GM21526 (cell line): ENCODE measurements at regions not wholly inside any gene's neighbourhood (a gene's known extent, or its start where the extent isn't known, plus 50 kb on each side); places are given as distances from the start of the nearest gene placed in this dataset.

Experiments used
- ATAC-seq: cut with Tn5 transposase; IDR thresholded peaks from one replicate; pipeline ENCODE4 v1.9.1; 2021; ENCODE audit warnings: moderate library complexity; ENCODE audit not compliant: unreplicated experiment, low FRiP score

DNA sequence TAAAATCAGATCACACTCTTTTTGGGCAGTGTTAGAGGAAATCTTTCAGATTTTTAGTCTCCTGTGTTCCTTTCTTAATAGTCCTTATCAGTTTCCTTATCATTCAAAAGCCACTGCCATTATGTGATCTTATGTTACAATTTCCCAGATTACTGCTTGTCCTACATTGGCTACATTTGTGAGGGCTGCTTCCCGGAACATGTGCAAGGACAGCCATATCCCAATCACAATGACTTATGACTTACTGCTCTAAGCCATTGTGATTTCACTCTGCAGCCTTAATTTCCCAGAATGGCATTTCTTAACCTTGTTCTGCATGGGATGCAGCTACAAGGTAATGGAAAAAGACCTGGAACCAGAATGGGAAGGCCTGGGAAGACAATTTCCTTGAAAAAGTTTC is 125.1 kb upstream of the PPP2R3A start:
- no peak for ATAC-seq

DNA sequence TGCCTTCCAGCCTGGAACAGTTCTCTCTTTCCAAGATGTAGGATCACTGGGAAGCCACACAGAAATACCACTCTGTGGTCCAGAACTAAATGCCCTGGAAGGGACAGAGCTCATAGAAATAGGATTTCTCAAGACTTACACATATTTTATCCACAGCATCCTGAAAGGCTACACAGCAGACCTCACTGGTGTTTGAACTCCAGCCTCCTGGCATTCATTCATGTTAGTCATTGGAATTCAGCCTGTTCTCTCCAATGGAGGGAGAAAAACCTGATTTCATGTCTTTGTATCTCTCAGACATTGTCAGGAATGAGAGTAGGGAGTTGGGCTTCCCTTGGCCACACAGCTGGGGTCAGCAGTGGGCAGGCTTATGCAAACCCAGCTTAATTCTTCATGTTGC is 121.1 kb upstream of the PPP2R3A start:
- no peak for ATAC-seq

DNA sequence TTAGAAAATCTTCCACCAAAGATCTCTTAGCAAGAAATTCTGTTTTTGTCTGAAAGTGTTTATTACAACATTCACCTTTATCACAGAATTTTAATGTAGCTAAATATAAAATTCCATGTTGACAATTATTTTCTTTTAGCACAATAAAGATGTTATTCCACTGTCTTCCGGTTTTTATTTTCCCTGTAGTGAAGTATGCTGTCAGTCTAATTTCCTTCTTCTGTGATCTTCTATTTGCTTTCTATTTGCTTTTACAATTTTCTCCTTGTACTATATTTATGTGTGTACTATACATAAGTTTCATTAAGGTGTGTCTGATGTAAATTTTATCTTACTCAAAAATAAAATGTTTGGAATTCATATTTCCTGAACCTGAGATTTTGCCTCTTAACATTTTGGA is 117.5 kb upstream of the PPP2R3A start:
- no peak for ATAC-seq

DNA sequence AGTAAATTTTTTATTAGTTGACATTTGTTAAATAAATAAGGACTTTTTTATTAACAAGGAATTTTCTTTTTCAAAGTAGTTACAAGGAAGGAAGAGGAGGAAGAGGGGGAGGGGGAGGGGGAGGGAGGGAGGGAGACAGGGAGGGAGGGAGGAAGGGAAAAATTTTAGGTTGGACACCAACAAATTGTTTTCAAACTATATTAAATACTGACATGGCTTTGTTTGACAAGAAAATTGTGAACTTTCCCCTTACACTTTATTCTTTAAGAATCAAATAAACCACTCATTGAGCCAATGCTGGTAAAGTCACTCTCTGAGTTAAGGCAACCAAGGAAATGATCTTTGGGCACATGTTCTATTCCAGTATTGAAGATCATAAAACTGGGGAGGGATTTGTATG is 115.7 kb upstream of the PPP2R3A start:
- ATAC-seq, result no peak

DNA sequence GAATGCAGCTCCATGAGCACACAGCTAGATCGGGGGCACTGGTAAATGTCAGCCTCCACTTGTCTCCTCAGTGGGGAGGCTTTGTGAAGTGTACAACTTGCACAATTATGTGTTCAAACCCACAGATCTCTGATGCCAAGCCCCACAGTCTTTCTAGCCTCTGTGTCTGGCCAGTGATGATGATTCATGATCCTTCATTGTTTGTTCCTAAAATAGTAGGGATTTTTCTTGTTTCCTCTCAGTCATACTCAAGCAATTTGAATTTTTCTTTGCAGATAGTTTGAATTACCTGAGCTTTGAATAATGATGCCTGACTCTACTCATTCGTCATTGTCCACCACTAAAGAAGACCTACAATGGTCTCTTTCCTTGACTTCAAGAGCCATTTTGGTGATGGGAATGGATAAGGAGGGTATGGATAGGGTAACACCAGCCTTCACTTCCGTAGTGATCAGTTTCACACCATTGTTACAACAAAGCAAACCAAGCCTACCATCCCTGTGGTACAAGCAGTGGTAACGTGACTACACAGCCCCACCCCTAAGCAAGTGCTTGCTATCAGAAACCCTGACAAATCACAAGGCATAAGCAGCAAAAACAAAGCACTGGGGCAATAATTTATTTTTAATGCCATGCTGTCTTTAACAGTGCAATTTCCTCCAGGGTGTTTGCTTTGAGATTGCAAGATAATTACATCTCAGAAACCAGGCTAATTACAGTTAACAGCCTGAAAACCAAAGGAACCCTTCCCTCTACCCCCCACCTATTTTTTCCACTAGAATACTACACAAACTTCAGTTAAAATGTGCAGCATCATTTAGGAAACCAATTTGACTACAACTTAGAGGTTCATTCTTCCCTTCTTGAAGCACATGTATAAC is 114.1 kb upstream of the PPP2R3A start:
- ATAC-seq, result no peak

- no peak for ATAC-seq
Observed at GRCh38 chr3:135853981-135854380, 111.5 kb upstream of the PPP2R3A start.

- no peak for ATAC-seq
Observed at GRCh38 chr3:135860761-135861160, 104.8 kb upstream of the PPP2R3A start.

GRCh38 chr3:135862361-135862760 is 103.2 kb upstream of the PPP2R3A start:
- no peak for ATAC-seq

DNA sequence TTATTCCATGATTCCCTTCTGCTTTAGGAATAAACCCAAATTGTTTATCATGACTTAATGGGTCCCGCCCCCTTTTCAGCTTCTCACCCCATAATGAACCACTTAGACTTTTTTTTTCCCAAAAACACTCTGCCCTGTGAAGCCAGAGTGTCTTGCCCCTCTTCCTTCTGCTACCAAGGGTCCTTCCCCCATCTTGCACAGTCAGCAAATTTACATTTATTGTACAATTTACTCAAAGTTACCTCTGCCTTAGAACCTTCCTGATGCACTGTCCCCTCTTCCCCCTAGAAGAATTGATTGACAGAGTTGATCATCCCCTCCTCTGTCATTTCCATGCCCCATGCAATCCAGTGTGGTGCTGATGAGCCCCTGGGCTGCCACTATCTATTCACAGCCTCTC is 101.5 kb upstream of the PPP2R3A start:
- ATAC-seq, result no peak

DNA sequence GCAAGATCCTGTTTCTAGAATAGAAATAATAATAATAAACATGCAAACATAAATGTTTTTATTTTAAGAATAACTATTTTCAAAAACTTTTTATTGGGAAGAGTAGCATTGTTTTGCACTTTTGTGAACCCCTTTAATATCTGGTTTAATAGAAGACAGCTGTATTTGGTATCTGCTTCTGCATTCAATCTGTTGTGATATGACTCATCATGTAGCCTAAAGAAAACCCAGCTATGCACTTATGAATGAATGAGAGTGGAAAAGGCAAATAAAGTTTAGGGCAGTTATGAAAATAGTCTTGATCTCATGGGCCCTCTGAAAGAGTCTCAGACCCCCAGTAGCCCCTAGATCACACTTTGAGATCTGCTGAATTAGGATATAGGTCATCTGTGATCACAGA is 100.4 kb upstream of the PPP2R3A start:
- ATAC-seq, result no peak

- no peak for ATAC-seq
Observed at GRCh38 chr3:135865553-135865952, 100.0 kb upstream of the PPP2R3A start.

GRCh38 chr3:135867911-135868310 is 97.6 kb upstream of the PPP2R3A start:
- ATAC-seq, result no peak

DNA sequence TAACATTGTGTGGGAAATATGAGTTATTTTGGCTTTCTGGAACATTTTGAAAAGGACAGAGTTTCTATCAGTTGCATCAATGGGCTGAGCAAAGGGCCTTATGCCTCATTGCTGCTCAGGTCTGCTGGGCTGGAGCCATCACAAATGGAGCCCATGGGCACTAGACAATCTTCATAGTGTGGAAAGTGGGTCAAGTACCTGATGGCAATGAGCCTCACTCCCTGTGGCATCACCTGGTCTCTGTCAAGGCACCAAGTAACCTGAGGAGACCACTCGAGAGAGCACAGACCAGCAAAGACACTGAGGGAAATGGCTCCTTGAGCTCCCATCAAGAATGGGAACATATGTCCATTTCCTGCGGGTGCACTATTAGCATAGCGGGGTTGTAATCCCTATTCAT is 96.7 kb upstream of the PPP2R3A start:
- ATAC-seq, result no peak

DNA sequence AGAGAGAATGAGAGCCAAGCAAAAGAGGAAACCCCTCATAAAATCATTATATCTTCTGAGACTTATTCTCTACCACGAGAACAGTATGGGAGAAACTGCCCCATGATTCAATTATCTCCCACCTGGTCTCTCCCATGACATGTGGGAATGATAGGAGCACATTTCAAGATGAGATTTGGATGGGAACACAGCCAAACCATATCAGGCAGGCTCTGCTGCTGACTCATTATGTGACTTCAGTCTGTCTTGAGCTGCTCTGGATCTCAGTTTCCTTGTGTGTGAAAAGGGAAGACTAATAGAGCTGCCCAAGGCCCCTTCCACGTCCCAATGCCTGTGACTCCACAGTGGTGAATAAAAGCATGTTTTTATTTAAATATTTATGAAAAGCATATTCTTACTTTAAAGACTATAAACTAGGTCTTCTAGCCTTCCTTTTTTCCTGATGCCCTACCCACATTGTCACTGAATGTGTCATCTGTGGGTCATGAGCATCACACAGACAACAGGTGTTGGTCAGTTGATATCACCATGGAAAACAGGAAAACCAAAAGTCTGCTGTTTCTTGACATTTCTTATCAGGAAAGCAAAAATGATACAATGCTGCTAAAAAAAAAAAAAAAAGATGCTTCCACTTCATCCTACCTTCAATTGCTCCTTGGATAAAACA is 96.0 kb upstream of the PPP2R3A start:
- ATAC-seq, result no peak

- no peak for ATAC-seq
Observed at GRCh38 chr3:135871311-135871710, 94.2 kb upstream of the PPP2R3A start.

DNA sequence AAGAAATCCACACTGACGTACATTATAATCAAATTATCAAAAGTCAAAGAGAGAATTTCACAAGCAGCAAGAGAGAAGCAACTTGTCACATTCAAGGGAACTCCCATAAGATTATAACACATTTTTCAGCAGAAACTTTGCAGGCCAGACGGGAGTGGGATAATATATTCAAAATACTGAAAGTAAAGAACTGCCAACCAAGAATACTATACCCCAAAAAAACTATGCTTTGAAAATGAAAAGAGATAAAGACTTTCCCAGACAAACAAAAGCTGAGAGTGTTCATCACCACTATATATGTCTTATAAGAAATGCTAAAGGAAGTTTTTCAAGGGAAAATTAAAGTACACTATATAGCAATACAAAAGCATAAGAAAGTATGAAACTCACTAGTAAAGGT is 91.5 kb upstream of the PPP2R3A start:
- no peak for ATAC-seq

GRCh38 chr3:135878501-135878900 is 87.0 kb upstream of the PPP2R3A start:
- ATAC-seq, result no peak

DNA sequence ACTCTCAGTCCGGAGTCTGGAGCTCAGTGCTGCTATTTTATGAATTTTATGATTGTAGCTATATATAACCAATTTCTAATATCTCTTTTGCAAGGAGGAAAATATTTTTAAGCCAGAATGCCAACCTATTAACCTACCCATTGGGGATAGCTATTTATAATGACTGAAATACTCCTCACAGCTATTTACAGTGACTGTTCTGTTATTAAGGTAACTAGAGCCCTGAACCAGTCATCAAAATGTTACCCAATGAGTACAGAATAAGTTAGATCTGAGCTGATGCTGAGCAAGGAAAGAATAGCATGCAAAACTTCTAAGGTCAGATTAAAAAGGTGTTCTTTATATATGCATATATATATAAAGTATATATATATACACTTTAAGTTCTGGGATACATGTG is 79.6 kb upstream of the PPP2R3A start:
- ATAC-seq, result no peak

DNA sequence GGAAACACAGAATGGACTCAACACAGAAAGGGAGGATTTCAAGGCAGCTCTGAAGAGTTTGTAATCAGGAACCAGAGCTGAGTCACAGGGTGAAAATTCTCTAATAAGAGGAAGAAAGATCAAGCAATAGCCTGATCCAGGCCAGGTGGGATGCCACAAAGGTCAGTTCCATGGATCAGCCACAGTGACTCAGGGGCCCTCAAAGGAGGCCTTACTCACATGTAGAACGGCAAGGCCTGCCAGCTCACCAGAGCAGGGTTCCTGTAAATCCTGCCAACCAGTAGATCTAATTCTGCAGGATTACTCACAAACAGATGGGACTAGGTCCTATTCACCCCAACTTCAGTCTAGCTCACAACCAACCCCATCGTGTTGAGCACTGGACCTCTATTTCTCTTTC is 78.3 kb upstream of the PPP2R3A start:
- no peak for ATAC-seq

DNA sequence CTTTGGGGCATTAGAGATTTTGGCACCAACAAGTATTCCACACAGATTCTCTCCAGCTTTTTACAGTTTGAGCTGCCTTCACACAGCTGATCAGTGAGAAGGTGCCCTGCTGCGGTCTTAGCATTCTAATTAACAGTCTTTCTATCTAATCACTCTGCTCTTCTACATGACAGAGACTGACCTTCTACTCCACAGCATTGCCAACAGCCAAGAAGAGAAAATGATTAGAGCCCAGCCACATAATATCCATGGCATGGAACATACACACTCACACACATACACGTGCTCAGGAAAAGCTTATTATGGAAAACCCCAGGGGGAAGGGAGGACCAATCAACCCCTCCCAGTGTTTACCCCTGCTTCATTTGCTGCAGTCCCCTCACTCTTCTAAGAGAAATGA is 76.1 kb upstream of the PPP2R3A start:
- no peak for ATAC-seq

- no peak for ATAC-seq
Observed at GRCh38 chr3:135891121-135891520, 74.4 kb upstream of the PPP2R3A start.

- ATAC-seq, result no peak
Observed at GRCh38 chr3:135895106-135895733, 70.3 kb upstream of the PPP2R3A start.
